NCI-H82 treated with DMSO at 0.1 percent for 48 hours (cell line): ENCODE measurements at regions not wholly inside any gene's neighbourhood (a gene's known extent, or its start where the extent isn't known, plus 50 kb on each side); places are given as distances from the start of the nearest gene placed in this dataset.

Source experiments
- DNase-seq: peaks from one replicate; lab custom pipeline; 2025; ENCODE audit not compliant: unreplicated experiment; lab: John Stamatoyannopoulos, UW

DNA sequence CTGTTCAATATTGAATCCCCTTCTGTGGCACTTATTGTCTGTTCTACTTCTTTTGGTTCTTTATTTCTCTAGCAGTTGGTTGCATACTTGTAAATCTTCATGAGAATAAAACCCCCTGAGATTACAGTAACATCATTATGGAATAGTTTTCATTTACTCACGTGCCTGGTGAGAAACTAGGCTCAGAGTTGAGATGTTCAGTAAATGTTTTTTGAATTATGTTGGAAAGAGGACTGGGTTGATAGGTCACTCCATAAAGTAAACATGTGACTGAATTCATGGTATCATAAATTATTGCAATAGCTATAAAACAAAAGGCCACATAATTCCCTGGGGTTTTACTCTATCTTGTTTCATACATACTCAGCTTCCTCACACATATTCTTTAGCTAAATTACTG, 174.2 kb upstream of the C9orf72 start:
- no peak for DNase-seq

DNA sequence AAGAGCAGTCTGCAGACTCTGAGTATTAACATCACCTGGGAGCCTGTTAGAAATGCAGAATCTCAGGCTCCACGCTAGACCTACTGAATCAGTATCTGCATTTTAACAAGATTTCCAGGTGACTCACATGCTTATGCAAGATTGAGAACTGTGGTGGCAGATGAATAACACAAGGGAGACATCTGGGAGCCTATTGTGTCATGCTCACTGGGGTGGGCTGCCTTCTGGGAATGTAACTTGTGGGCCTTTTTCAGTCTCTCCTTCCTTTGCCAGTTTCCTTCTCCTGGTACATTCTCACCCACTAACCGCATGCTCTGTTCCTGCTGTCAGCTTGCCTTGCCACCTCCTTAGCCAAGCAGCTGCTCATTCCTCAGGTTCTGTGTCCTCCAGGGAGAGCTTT, 176.6 kb upstream of the C9orf72 start:
- DNase-seq = peak; percentile 7

DNA sequence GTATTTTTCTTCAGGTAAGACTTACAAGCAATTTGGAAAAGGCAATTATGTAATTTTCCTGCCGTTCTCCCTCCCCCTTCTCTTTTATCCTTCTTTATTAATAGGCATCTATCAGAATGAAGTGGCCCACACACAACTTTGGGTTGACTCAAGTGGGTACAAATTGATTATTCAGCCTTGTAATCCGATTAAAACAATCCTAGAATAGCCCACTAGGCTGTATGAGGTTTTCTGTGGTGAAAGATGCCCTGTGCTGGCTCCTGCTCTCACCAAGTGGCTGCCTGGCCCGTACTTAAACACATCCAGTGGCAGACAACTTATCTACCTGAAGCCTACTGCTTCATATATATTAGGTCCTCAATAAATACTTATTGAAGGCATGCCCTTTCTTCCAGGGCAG, 177.3 kb upstream of the C9orf72 start:
- peak; percentile 12 for DNase-seq

DNA sequence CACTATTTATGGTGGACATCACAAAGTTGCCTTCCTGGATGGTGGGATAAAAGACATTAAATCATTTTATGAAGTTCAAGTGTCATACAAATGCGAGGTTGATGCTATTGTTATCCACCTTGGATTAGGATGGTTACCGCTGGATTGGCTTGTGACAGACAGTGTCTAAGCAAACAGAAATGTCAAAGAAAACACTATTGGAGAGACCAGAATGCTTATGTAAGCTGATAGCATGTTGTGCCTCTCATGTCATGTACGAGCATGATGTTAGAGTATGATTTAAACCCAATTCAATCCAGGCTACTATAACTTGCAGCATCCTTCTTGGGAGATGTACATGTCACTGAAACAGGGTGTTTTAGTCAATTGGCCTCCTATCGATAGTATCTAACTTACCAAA, 178.8 kb upstream of the C9orf72 start:
- DNase-seq = no peak

DNA sequence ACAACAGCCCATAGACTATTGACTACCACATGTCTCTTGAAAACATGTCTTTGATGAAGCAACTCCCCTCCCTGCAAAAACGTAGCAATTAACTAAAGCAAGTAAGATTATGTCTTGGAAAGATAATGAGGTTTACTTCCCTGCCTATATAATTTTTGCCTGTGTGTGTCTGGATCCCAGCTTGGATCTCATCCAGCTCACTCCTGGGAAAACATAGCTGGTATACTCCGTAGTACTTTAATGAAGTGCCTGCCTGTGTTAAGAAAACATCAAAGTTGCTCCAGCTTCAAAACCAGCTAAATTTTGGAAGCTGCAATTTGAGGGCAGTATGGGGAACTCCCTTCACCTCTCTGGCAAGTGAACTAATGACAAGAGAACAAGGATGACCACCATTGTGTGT, 182.6 kb upstream of the C9orf72 start:
- DNase-seq = no peak

DNA sequence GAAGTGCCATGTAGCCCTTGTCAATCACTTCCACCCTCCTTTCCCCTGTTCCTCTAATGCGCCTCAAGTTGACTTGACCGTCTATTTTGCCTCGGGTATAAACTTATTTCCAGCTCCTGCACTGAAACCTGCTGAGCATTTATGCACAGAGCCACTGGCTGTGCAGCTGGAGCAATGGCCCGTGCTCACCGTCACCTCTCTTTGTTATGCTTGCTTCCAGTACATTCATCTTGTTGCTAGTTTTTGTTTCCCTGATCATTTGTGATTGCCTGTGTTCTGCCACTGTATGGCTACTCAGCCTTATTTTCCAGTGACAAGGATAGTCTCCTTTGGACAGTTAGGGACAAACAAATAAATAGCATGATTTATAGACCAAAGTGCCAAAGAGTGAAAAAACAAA, 183.1 kb upstream of the C9orf72 start:
- DNase-seq = no peak

DNA sequence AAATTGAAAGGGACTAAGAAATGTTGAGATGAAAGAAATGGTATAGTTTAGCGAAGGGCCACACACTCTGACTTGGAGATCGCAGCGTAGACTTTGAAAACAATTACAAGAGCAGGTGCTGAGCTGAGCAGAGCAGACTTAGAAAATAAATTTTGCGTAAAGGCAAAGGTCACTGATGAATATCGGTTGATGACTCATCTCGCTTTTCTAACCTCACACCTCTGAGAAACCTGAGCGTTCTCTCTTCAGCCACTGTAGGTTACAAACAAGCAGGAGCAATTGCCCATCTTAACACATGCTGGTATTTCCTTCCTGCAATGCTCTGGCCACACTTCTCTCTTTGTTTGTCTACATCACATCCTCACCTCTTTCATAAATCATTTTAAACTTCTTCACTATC, 190.6 kb upstream of the C9orf72 start:
- no peak for DNase-seq

DNA sequence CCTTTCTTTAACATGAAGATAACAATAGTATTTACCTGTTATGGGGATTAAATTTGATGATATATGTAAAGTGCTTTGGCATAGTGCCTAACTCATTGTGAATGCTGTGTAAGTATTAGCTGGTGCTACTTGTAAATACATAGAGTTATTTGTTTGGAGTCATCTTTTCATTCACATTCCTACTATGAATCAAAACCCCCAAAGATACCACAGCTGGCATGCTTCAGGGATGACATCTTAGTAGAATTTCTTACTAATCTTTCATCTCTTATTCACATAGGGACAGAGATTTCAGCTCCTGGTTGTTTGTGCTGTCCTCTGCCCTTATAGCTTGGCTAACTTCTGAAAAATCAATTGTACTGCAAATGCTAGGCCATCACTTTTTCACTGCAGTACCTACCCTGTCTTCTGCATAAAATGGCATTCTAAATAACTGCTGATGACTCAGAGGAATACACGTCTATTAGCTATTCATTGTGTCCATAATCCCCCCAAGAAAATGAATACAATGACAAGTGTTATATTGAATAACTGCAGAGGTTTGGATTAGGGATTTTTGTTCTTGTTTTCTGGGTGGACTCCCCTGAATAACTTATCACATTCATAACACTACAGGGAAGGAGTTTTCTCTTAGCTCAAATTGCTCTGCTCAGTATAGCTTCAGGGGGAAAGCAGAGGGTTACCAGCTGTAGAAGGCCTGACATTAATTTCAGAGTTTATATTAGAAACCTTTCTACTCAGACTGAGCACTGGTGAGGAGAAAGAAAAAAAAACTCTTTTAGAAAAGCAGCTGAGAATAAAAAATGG, 192.2 kb upstream of the C9orf72 start:
- DNase-seq = no peak

DNA sequence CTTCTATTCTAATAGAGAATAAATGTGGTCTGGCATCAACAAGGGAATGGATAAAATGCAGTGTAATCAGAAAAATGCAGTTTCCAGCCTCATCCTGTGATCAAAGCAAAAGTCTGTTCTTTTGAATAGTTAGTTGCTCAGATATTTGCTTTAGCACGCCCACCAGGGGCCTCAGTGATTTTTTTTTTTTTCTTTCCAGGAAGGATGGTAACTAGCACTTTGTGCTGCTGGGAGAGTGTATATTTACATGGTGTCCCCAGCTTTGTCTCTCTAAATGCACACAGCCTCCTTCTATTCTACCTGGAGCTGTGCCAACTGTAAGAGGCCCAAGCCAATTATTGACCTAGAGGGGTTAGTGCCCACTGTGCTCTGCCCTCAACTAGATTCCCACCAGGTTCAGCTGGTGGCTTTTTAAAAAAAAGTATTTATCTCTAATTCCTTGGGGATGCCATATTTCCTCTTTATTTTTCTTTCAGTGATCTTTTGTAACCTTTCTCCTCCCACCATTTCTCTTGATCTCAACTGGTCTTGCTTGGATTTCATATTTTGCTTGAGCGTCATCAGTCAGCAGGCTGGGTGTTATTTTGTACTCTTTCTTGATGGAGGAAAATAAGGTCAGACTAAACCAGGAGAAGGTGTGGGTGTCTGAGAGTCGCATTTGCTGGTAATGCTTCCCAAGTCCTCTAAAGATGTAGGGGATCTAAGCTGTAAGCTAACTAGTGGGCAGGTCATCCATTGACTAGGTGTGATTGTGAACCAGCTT, 193.0 kb upstream of the C9orf72 start:
- no peak for DNase-seq

DNA sequence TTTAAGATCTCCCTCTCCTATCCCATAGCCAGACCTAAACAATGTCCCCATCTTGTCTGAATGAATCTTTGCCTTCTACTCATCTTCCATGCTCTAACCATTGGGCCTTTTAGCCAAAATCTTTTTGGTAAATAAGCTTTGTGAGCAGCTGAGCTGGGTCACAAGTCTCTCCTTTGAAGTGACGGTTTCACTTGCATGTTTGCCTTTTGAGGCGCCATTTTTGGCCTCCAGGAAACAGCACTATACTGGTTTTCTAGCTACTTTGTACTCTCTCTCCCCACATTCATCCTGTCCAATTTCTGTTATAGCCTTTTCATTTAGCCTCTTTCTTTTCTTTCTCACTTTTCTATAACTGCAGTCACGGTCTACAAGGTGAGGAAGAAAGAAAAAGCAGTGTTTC, 195.5 kb upstream of the C9orf72 start:
- DNase-seq = no peak

DNA sequence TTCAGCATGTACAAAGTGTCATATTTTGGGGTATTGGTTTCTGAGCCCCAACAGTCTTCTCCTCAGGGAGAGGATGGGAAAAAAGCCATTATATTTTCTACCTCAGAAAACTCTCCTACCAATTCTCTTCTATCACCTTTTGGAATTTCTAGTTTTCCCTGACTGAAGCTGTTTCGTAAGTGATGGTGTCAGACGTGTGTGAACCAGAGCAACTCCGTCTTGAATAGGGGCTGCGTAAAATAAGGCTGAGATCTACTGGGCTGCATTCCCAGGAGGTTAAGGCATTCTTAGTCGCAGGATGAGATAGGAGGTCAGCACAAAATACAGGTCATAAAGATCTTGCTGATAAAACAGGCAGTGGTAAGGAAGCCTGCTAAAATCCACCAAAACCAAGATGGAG, 197.3 kb upstream of the C9orf72 start:
- no peak for DNase-seq

DNA sequence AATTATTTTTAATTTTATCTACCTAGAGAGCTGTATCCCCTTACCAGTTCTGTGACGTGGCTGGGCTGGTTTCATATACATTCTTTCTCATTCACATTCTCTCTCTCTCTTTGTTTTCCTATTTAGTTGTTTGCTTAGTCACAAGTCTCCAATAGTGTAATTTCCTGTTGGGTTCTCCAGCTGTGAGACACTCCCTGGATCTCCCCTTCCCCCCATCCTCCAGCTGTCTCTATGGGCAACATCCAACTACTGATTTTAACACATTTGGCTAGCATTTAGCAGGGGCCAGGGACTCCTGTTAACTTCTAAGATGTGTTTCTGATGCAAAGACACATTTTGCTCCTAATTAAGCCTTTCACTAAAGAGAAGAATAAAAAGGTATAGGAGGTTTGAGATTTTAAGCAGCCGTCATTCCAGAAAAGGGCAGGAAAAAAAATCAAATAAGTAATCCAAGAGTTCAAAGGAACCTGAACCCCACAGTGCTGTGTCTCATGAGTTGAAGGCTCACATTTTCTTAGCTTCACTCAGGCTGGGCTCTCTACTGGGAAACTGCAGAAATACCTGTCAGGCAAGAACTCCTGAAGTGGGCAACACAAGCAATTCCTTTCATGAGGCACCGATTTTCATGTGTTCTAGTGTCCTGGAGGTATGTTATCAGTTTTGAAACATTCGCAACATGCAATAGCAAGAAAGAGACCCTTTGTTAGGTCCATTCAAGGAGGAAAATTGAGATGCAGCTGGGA, 198.7 kb upstream of the C9orf72 start:
- DNase-seq = no peak

DNA sequence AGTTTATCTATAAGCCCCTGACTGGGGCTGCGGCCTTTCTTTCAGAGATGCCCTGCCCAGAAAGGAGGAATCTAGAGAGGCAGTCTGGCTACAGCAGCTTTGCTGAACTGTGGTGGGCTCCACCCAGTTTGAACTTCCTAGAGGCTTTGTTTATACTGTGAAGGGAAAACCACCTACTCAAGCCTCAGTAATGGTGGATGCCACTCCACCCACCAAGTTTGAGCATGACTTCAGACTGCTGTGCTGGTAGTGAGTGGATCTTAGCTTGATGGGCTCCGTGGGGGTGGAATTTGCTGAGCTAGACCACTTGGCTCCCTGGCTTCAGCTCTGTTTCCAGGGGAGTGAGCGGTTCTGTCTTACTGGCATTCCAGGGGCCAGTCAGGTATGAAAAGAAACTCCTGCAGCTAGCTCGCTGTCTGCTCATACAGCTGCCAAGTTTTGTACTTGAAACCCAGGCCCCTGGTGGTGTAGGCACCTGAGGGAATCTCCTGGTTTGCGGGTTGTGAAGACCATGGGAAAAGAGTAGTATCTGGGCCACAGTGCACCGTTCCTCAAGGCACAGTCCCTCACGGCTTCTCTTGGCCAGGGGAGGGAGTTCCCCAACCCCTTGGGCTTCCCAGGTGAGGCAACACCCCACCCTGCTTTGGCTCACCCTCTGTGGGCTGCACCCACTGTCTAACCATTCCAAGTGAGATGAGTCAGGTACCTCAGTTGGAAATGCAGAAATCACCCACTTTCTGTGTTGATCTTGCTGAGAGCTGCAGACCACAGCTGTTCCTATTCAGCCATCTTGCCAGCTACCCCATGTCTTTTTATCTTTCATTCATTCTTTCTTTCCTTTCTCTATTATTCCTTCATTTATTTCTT, 211.8 kb upstream of the C9orf72 start:
- no peak for DNase-seq

DNA sequence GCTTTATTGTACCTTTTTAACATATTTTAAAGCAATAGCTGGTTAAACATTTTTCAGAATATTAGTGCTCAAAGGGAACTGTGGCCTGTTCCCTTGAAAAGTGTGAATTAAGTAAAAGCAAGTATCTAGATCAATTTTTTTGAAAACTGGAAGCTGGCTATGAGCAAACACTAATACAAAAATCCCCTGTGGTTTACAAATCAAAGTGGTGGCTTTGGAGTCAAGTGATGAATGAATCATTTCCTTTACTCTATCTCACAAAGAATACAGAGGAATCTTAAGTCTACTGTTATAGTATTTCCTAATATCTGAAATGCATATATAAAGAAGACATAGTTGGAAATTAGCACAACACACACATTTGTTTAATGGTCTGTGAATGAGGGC, 212.4 kb upstream of the C9orf72 start:
- no peak for DNase-seq

DNA sequence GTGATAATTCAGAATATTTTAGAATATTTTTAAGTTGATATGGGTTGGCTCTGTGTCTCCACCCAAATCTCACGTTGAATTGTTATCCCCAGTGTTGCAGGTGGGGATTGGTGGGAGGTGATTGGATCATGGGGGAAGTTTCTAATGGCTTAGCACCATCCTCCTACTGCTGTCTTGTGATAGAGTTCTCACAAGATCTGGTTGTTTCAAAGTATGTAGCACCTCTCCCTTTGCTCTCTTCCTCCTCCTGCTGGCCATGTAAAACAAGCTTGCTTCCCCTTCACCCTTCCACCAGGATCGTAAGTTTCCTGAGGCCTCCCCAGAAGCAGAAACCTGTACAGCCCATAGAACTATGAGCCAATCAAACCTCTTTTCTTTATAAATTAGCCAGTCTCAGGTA, 214.6 kb upstream of the C9orf72 start:
- no peak for DNase-seq

DNA sequence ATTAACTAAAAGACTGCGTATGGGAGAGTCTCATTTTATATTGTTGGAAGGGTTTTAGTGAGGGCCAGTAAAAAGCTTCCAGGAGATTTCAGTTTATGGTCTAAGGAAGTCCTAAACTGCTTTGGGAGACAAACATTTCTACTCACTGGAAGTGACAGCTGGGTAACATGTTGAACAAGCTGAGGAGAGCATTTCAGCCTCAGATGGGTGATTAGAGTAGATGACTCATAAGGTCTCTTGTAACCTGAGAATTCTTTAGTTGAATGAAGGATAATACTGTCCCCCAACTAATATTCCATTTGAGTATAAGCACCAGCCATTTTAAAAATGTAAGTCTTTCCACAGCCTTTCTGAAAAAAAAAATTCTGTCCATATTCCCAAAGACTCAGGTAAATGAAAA, 218.0 kb upstream of the C9orf72 start:
- DNase-seq = no peak

DNA sequence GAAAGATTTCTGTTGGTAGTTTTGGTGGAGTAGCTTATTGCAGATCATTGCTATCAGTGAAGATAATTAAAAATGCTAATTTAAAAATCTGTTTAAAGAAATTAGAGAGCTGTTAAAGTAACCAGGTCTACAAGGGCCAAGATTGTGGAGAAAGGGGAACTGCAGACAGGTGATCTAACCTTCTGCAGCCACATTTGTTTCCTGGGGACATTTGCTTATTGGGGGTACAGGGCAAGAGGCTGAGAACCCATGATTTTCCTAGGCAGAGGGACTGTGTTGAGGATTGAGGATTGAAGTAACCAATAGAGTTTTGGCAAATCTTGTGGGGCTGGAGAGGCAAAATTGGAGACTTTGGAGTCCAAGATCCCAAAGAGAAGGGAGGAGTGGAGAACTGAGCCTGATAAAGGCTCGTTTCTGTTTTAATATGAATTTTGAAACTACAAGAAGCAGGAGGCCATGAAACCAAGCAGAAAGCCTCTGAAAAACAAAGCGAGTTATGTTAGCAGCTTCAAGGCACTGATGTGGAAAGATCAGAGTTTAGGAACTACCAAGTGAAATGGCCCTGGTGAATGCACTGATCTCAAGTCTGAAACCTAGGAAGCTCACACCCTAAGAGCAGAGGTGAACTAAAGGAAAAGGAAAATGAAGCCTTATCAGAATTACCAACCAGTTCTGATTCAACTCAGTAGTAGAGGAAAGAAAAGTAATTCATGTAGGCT, 219.8 kb upstream of the C9orf72 start:
- DNase-seq = no peak

DNA sequence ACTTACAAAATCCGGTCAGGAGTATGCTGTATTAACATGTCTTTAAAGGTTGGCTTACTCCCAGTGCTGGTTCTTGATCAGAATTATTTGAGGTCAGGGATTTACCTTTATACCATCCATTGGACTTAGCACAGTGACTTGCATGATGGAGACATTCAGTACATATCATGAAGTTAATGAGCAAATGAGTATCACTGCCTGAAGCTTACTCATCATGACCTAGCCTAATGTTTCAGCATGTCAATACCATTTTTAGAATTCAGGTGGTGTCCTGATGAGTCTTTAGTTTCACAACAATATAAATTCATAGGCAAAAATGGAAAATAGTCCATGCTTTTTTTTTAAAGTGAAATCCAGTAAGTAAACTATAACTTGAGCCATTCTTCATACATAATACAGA, 226.0 kb upstream of the C9orf72 start:
- DNase-seq = no peak

DNA sequence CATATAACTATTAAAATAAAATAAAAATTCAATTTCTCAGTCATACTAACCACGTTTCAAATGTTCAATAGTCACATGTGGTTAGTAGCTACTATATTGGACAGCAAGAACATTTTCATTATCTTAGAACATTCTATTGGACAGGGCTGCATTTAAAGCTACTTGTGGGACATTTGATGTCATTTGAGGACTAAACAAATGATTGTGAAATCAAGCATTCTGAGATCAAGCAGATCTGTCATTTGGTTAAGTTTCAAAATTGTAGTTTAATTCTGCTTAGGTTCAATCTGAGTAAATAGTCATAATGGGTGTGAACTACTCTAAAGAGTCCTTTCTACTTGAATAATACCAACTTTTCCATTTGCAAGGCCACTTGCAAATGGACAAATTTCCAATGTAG, 226.9 kb upstream of the C9orf72 start:
- no peak for DNase-seq

DNA sequence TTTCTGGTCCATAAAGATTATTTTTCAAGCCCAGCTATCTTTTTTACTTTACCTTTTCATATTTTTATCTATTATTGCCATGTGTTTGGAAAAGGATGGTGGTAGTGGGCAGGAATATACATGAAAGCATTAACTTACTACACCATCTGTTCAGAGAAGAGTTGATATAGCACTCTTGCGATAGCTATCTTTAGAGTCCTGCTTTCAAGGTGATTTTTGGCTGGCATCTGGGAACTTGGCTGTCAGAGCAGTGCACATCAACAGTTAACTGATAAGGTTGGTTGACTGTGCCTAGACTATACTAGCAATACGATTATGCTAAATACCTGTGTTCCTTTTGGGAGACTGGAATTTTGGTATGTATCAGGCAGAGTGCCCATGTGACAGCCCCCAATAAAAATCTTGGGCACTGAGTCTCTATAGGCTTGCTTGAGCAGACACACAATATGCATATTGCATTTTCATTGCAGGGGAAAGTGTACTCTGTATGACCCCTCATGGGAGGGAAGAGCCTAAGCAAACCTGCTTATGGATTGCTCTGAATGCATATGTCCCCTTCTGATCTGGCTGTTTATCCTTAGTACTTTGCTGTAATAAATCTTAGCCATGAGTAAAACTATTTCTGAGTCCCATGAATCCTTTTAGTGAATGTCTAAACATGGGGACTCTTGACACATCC, 227.6 kb upstream of the C9orf72 start:
- DNase-seq = no peak
